Activated CD4-positive, alpha-beta T cell treated with anti-CD3 and anti-CD28 coated beads, Interleukin-2, amount 10 ng/mL, durations not matched to agents 24 days and 14 days (primary cell): ENCODE measurements at regions not wholly inside any gene's neighbourhood (a gene's known extent, or its start where the extent isn't known, plus 50 kb on each side); places are given as distances from the start of the nearest gene placed in this dataset.

Experiments used
- DNase-seq: peaks from one replicate; pipeline ENCODE4 v3.0.0; 2022
- H3K27ac Mint-ChIP-seq: one replicate; pipeline ENCODE4 v1.8.0; 2022; ENCODE audit warnings: mild to moderate bottlenecking, mixed read lengths
- H3K27me3 Mint-ChIP-seq: one replicate; pipeline ENCODE4 v1.8.0; 2022; ENCODE audit warnings: mixed read lengths
- H3K36me3 Mint-ChIP-seq: one replicate; pipeline ENCODE4 v1.8.0; 2022; ENCODE audit warnings: low read depth, mild to moderate bottlenecking, mixed read lengths
- H3K4me1 Mint-ChIP-seq: one replicate; pipeline ENCODE4 v1.8.0; 2021; ENCODE audit warnings: mixed read lengths
- H3K4me3 Mint-ChIP-seq: one replicate; pipeline ENCODE4 v1.8.0; 2022; ENCODE audit warnings: mild to moderate bottlenecking, moderate library complexity, mixed read lengths
- H3K9me3 Mint-ChIP-seq: one replicate; pipeline ENCODE4 v1.8.0; 2021; ENCODE audit warnings: mixed read lengths
- intact Hi-C: fragments of 100-400 bp; cut with micrococcal nuclease; formaldehyde crosslinking; loops from one replicate; pipeline ENCODE4 v1.15.1; 2023

DNA sequence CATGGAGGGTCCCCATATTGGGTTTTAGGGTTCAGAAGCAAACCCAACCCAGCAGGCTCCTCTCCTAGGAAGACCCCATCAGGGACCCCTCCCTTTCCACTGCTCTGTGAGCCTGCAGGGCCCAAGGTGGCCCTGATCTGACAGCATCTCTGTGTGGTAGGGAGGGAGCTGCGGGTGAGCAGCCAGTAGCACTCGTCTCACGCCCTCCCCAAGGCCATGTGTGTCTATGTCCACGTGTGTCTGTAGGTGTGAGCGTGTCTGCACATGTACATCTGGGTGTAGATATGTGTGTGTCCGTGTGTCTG, 103.5 kb upstream of the FAM20C start:
- intact Hi-C loops: no loop called here
- H3K4me3 Mint-ChIP-seq: no peak overlapping the region
- no peaks in the 10 kb centered on the region for H3K27me3 Mint-ChIP-seq
- H3K4me1 Mint-ChIP-seq: peaks cover 12% of the 10 kb centered on the region
- no peaks in the 10 kb centered on the region for H3K9me3 Mint-ChIP-seq
- peak overlapping the region; percentile 32 for H3K27ac Mint-ChIP-seq
- no peak for DNase-seq
- no peaks in the 10 kb centered on the region for H3K36me3 Mint-ChIP-seq

- H3K27ac Mint-ChIP-seq: peak overlapping the region; percentile 32
- H3K4me1 Mint-ChIP-seq: peaks cover 12% of the 10 kb centered on the region
- H3K4me3 Mint-ChIP-seq: no peak overlapping the region
- H3K36me3 Mint-ChIP-seq: no peaks in the 10 kb centered on the region
- H3K27me3 Mint-ChIP-seq: no peaks in the 10 kb centered on the region
- no peaks in the 10 kb centered on the region for H3K9me3 Mint-ChIP-seq
- no peak for DNase-seq
- intact Hi-C loops: no loop called here
Observed at GRCh38 chr7:89232-90019, 102.9 kb upstream of the FAM20C start.

GRCh38 chr7:90111-91063, 102.0 kb upstream of the FAM20C start:
- intact Hi-C loops: no loop called here
- Mint-ChIP-seq H3K27ac (peak overlapping the region; percentile 12), H3K36me3 (no peaks in the 10 kb centered on the region), H3K27me3 (no peaks in the 10 kb centered on the region), H3K4me1 (peaks cover 12% of the 10 kb centered on the region), H3K4me3 (no peak overlapping the region), H3K9me3 (no peaks in the 10 kb centered on the region)
- no peak for DNase-seq

- no peak overlapping the region for H3K27ac Mint-ChIP-seq
- intact Hi-C loops: no loop called here
- H3K27me3 Mint-ChIP-seq: no peaks in the 10 kb centered on the region
- H3K4me3 Mint-ChIP-seq: no peak overlapping the region
- no peaks in the 10 kb centered on the region for H3K9me3 Mint-ChIP-seq
- no peaks in the 10 kb centered on the region for H3K36me3 Mint-ChIP-seq
- no peak for DNase-seq
- peaks cover 12% of the 10 kb centered on the region for H3K4me1 Mint-ChIP-seq
Observed at GRCh38 chr7:91396-92175, 100.8 kb upstream of the FAM20C start.

DNA sequence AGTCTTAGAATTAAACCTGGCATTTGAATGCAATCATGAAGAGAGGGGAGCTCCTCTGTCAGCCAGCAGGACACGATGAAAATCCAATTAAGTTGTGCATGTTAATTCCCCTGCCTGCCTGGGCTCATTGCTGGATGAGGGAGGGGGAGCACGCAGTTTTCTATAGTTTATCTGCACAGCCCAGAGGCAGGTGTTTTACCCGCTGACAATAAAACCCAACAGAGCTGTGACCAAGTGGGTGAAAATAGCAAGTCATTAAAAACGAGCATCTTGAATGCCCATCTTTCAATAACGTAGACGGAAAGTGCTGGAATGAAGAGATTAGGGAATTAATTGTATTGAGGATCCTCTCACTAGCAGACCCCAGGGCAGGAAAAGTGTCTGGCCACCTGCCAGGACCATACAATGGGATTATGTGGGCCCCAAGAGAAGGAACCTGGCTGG, 100.1 kb upstream of the FAM20C start:
- H3K27ac Mint-ChIP-seq: no peak overlapping the region

DNA sequence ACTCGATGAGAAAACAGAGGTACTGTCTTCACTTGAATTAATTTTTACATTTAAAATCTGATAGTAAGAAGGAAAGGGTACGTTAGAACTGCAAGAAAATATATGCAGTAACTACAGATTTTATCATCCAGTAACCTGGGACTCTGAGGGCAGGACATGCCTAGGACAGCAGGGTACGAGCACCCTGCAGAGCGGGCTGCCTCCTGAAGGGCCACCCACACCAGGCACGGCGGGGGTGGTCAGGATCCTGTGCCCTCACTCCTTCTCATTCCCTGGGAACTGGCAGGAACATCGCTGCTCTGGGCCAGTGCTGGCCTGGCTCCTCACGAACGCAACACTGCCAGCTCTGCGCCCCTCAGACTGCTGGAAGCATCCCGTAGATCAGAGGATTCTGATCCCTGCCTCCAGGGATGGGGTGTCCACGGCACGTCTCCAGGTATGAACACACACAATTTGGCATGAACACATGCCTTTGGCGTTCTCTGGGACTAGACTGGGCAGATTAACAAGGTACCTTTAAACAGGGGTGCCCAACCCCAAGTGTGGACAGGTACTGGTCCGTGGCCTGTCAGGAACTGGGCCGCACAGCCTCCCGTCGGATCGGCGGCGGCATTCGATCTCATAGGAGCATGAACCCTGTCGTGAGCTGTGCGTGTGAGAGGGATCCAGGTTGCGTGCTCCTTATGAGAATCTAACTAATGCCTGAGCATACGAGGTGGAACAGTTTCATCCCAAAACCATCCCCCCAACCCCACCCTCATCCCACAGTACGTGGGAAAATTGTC, 99.3 kb upstream of the FAM20C start:
- H3K4me1 Mint-ChIP-seq: peaks cover 12% of the 10 kb centered on the region
- no peak overlapping the region for H3K27ac Mint-ChIP-seq
- H3K27me3 Mint-ChIP-seq: peaks cover 2% of the 10 kb centered on the region
- H3K36me3 Mint-ChIP-seq: no peaks in the 10 kb centered on the region
- no peak overlapping the region for H3K4me3 Mint-ChIP-seq
- H3K9me3 Mint-ChIP-seq: no peaks in the 10 kb centered on the region
- DNase-seq: no peak
- intact Hi-C loops: no loop called here

More for the DNA sequence above, 100.1 kb upstream of the FAM20C start:
- intact Hi-C loops: no loop called here
- no peaks in the 10 kb centered on the region for H3K9me3 Mint-ChIP-seq
- no peak for DNase-seq
- H3K4me1 Mint-ChIP-seq: peaks cover 12% of the 10 kb centered on the region
- no peak overlapping the region for H3K4me3 Mint-ChIP-seq
- H3K27me3 Mint-ChIP-seq: peaks cover under 1% of the 10 kb centered on the region
- no peaks in the 10 kb centered on the region for H3K36me3 Mint-ChIP-seq

DNA sequence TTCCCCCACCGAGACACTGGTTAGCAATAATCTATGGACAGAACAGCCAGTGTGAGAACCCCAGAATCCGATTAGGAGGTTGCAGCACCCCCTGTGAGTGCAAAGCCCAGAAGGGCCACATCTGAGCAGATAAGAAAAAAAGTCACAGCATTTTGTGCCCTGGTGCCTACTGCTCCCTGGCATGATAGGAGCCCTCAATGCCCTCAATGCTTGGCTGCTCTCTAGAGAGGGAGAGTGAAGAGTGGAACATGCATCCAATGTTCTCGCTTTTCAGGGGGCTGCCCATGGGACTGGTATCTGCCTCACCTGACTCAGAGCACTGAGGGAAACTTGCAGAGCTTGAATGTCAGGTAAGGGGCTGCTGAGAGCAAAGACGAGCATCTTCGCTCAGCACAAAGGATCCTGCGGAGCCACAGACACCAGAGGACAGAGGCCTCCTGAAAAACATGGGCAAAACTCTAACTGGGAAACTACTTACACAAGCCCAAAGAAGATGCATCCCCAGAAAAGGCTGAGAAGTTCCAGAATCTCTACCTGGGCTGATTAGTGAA, 98.0 kb upstream of the FAM20C start:
- H3K4me3 Mint-ChIP-seq: no peak overlapping the region
- no peak overlapping the region for H3K27ac Mint-ChIP-seq
- H3K9me3 Mint-ChIP-seq: no peaks in the 10 kb centered on the region
- intact Hi-C loops: no loop called here
- H3K27me3 Mint-ChIP-seq: peaks cover 2% of the 10 kb centered on the region
- no peaks in the 10 kb centered on the region for H3K36me3 Mint-ChIP-seq
- no peak for DNase-seq
- peaks cover 8% of the 10 kb centered on the region for H3K4me1 Mint-ChIP-seq

DNA sequence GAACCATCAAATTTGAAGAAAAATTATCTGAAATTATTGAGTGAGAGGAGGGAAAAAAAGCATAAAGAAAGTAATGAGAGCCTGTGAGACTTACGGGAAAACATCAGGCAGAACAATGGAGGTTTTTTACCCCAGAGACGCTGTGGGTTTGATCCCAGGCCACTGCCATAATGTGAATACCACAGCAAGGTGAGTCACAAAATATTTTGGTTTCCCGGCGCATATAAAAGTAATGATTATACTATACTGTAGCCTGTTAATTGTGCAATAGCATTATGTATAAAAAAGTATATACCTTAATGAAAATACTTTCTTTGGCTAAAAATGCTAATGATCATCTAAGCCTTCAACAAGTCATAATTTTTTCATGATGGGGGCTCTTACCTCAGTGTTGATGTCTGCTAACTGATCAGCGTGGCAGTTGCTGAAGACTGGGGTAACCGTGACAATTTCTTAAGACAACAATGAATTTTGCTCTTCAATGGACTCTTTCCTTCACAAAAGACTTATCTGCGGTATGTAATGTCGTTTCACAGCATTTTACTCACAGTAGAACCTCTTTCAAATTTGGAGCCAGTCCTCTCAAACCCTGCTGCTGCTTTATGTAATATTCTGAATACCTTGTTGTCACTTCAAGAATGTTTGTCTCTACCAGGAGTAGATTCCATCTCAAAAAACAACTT, 97.0 kb upstream of the FAM20C start:
- intact Hi-C loops: no loop called here
- no peak overlapping the region for H3K4me3 Mint-ChIP-seq
- H3K27me3 Mint-ChIP-seq: peaks cover 8% of the 10 kb centered on the region
- H3K36me3 Mint-ChIP-seq: no peaks in the 10 kb centered on the region
- peaks cover 5% of the 10 kb centered on the region for H3K4me1 Mint-ChIP-seq
- no peaks in the 10 kb centered on the region for H3K9me3 Mint-ChIP-seq
- H3K27ac Mint-ChIP-seq: no peak overlapping the region
- DNase-seq: no peak

GRCh38 chr7:95863-96260, 96.5 kb upstream of the FAM20C start:
- H3K9me3 Mint-ChIP-seq: no peaks in the 10 kb centered on the region
- intact Hi-C loops: no loop called here

GRCh38 chr7:96861-97260, 95.5 kb upstream of the FAM20C start:
- DNase-seq: no peak
- no peak overlapping the region for H3K4me3 Mint-ChIP-seq
- peaks cover under 1% of the 10 kb centered on the region for H3K9me3 Mint-ChIP-seq
- no peak overlapping the region for H3K27ac Mint-ChIP-seq
- intact Hi-C loops: no loop called here
- H3K36me3 Mint-ChIP-seq: no peaks in the 10 kb centered on the region
- peaks cover 8% of the 10 kb centered on the region for H3K27me3 Mint-ChIP-seq
- H3K4me1 Mint-ChIP-seq: no peaks in the 10 kb centered on the region

More at GRCh38 chr7:95863-96260, 96.5 kb upstream of the FAM20C start:
- Mint-ChIP-seq H3K36me3 (no peaks in the 10 kb centered on the region), H3K4me1 (peaks cover under 1% of the 10 kb centered on the region), H3K27me3 (peaks cover 8% of the 10 kb centered on the region), H3K4me3 (no peak overlapping the region), H3K27ac (no peak overlapping the region)
- DNase-seq: no peak

- DNase-seq: no peak
- no peak overlapping the region for H3K27ac Mint-ChIP-seq
- intact Hi-C loops: no loop called here
- H3K27me3 Mint-ChIP-seq: peaks cover 8% of the 10 kb centered on the region
- peaks cover 3% of the 10 kb centered on the region for H3K9me3 Mint-ChIP-seq
- H3K4me3 Mint-ChIP-seq: no peak overlapping the region
- H3K4me1 Mint-ChIP-seq: no peaks in the 10 kb centered on the region
- no peaks in the 10 kb centered on the region for H3K36me3 Mint-ChIP-seq
Observed at GRCh38 chr7:97310-97841, 95.0 kb upstream of the FAM20C start.

- H3K27me3 Mint-ChIP-seq: peaks cover 8% of the 10 kb centered on the region
- DNase-seq: no peak
- no peaks in the 10 kb centered on the region for H3K36me3 Mint-ChIP-seq
- H3K27ac Mint-ChIP-seq: no peak overlapping the region
- intact Hi-C loops: no loop called here
- no peak overlapping the region for H3K4me3 Mint-ChIP-seq
- H3K9me3 Mint-ChIP-seq: peaks cover 8% of the 10 kb centered on the region
- peaks cover 5% of the 10 kb centered on the region for H3K4me1 Mint-ChIP-seq
Observed at GRCh38 chr7:101146-102046, 91.0 kb upstream of the FAM20C start.
